COLO668 (cell line): ENCODE measurements at regions not wholly inside any gene's neighbourhood (a gene's known extent, or its start where the extent isn't known, plus 50 kb on each side); places are given as distances from the start of the nearest gene placed in this dataset.
"Not testable (repeated sequence)": the region's sequence is repeated elsewhere in the genome, so short reads cannot be mapped to it uniquely, and the experiment has no call there.

Source experiments
- DNase-seq: peaks from one replicate; lab custom pipeline; 2025; ENCODE audit not compliant: unreplicated experiment; lab: John Stamatoyannopoulos, UW

DNA sequence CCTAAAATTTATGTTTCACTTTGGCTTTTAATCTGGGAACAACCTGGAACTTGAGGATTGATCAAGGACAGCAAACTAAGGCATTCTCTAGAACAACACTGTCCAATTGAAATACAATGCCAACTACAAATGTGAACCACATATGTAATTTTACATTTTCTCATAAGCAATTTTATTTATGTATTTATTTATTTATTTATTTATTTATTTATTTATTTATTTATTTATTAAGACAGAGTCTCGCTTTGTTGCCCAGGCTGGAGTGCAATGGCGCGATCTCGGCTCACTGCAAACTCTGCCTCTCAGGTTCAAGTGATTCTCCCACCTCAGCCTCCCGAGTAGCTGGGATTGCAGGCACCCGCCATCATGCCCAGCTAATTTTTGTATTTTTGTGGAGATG, 448.7 kb downstream of the BUD13 start:
- DNase-seq: not testable (repeated sequence)

DNA sequence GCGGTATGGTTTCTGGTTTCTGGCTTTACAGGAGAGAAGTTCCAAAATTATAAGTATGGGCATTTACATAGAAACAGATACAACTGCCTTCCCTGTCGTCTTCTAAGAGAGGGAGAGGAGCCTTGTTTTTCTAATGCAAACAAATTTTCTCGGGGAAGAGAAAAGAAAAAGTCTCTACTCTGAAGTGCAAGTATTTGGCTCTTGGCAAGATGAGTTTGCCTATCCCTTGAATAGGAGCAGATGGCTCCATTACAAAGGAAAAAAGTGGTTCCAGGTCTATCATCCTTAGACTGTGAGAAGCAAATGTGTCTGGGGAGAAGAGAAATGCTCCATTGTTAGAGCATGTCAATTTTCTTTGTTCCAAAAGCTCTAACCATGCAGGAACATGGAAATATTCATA, 455.6 kb downstream of the BUD13 start:
- no peak for DNase-seq

DNA sequence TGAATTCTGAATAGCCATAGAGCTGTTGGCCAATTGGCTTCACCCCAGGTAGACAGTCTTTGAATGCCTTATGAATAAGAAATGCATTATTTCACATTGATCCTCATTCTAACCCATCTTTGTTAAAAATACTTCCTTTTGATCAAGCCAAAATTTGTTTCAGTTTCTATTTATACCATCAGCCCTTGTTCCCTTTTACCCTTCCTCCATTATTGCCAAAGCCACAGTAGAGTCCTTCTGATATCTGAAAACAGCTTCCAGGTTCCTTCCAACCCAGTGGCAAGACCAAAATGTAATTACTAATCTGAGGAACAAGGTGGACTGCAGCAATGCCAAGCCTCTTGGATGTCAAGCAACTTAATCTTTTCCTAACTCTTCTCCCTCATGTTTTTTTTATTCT, 458.8 kb downstream of the BUD13 start:
- DNase-seq: no peak

DNA sequence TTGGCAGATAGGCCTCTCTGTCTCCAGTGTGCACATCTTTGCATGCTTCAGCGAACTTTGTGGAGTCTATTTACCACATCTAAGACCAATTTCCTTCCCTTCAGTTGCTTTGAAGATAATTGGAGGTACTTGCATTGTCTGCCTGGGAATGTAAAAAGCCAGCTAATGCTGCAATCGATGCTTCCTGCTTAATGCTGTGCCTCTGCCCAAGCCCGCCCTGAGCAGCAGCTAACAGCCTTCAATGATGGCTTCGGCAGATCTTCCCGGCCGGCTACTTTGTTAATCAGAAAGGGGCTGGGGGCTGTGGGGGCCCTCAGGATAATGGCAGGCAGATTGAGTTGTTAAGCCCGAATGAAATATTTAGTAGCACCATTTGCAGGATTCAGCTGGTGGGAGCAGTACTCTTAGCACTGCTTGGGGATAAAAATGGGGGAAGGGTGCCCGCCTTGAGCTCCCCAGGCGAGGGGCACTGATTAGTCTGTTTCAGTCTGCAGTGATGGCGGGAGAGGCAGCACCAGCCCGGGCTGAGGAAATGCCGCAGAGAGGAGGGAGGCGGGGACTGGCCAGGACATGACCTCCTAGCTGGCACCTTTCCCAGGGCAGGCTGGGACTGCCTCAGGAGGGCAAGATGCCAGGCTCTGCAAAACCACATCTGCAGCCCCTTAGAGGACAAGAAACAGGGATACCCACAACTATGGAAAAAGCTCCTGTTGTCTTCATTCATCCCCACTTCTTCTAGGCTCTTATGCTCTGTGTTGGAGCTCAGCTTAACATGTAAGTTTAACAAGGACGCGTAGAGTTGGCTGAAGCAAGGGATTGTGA, 460.0 kb downstream of the BUD13 start:
- DNase-seq: no peak

DNA sequence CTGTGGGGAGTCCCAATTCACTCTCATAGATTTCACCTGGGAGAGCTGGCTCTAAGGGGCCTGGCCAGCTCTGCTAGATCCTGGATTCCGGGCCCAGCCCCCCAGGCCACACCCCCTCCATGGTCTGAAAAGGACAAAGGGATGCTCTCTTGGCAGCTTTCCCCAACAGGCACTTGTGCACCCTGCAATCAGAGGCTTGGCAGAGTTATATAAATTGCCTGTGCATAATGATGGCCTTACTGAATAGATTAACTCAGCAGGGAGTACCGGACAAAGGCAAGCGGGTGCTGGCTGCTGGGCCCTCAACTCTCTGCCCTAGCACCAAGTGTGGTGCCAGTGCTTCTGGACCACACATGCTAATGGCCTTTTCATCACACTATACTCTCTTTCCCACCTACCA, 461.6 kb downstream of the BUD13 start:
- DNase-seq: peak; percentile 30

DNA sequence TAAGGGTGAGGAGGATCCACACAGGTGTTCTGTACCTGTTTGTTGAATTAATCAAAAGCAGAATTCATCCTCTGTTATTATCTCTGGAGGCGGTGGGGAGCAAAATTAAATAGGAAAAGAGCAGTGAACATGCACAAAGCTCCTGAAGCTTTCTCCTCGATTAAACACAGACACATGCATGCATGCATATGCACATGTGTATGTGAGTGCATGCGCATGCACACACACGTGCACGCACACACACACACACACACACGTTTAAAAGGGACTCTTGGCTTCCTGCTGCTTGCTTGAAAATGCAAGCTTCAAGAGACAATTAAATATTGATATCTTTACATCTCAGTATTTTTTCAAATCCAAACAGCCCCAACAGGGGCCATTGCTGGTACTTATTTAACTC, 462.1 kb downstream of the BUD13 start:
- no peak for DNase-seq

DNA sequence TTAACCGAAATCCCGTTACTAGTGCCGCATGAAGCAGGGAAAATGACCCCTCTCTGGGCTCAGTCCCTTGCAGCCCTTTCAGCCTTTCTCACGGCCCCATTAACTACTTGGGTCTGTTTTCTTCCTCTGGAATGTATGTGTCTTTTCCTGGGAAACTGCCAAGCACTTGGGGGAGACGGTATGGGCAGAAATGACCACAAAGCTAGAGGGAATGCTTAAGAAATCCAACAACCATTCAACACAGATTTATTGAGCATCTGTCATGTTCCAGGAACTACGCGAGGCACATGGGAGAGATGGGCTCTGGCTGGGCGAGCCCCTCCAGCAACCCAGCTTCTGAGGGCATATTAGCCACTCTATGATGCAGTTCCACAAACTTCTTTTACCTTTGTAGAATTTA, 462.6 kb downstream of the BUD13 start:
- DNase-seq: no peak

DNA sequence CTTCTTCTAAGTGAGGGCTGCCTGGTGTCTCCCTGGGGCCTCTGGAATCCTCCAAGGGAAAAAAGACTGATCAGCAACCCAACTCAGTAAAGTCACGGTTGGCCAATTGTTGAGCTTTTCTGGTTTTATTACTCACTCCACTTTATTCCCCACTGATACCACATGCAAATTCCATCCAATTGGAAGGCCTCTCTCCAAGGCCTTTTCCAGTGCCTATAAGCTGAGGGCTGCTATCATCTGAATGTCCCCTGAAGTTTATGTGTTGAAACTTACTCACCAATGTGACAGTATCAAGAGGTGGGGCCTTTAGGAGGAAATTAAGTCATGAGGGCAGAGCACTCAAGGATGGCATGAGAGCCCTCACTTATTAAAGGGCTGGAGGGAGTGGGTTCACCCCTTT, 463.3 kb downstream of the BUD13 start:
- DNase-seq: no peak

DNA sequence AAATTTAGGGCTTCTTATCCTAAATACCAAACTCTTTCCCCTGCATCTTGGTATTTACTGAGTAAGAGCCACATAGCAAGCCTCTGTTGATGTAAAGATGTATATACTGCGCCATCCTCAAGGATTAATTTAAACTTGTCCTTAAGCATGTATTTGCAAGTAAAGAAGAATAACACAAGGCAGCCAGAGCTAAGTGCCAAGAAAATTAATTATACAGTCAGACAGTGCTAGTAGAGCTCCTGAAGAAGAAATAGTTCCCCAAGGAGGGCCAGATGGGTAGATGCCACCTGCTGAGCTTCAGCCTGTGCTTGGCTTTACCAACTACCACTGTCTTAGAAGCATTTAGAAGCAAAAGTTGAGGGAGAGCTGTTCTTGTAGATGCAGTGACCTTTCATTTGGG, 470.0 kb downstream of the BUD13 start:
- DNase-seq: no peak

DNA sequence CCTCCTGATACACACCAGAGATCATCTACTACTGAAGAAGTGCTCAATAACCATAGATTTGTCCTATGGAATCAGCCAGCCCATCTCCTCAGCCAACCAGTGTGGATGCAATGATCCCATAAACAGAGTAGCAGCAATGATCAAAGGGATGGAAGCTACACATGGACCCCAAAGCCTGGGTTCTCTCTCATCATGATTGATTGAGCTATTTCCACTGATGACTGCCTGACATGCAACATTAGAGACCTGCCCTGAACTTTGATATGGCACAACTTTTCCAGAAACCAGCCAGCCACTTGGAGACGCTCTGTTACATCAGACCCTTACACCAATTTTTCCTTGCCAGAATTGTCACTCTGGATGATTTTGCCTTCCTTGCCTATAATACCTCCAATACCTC, 471.6 kb downstream of the BUD13 start:
- no peak for DNase-seq

DNA sequence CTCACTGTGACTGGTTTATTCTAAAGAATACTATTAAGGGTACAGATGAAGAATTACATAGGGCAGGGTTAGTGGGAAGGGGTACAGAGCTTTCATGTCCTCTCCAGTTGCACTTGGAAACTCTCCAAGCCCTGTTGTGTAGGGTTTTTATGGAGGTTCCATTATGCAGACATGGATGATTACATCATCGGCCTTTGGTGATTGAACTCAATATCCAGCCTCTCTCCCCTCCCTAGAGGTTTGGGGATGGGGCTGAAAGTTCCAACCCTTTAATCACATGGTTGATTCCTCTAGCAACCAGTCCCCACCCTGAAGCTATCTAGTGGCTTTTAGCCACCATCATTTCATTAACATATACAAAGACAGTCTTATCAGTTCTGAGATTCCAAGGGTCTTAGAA, 472.6 kb downstream of the BUD13 start:
- DNase-seq: no peak

DNA sequence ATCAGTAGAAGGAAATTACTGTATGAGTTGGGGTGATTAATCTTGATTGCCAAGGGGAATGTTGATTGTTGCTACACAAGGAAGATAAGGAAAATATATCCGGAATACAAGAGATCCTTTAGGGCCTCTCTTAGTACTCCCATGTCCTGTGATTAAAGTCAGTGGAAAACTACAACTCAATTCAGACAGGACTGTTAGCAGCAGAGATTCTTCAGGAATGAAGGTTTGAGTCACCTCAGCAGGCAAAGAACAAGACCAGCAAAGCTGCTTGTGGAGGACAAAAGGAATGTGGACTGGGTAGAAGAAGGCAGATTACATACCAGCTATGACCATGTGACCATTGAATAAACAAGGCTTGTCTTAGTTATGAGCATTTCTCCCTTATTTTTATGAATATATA, 478.2 kb downstream of the BUD13 start:
- DNase-seq: no peak

DNA sequence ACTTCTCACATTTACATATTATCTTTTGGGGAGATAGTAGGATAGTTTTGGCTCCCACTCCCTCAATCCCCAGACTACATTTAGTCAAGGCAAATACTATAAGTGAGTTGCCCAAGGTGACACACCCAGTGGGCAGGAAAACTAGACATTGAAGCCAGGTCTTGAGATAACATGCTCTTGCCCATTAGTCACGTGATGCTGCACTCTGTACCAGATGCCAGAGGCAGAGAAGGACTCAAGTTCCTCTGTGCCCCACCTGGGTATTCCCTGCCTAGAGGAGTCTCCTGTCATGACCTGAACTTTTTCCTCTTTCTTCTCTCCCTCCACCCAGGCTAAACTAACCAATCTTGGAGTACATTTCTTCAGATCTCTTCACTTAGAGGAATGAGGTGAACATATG, 484.9 kb downstream of the BUD13 start:
- no peak for DNase-seq

DNA sequence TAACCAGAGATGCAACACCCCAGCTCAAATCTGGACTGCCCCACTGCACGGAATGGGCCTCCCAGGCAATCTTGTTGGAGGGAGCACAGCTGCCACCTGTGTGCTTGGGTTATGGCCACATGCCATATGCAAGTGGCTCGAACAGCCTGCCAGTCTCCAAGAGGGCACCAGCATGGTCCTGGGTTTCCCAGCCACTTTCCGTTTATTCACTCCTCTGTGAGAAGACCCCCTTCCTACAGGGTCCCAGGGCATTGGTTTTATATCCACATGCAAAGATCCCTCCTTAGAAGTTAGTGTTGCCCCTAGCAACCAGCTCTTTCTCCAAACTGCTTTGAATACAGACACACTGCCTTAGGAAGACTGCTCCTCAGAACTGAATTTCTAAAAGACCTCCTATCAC, 487.8 kb downstream of the BUD13 start:
- no peak for DNase-seq

DNA sequence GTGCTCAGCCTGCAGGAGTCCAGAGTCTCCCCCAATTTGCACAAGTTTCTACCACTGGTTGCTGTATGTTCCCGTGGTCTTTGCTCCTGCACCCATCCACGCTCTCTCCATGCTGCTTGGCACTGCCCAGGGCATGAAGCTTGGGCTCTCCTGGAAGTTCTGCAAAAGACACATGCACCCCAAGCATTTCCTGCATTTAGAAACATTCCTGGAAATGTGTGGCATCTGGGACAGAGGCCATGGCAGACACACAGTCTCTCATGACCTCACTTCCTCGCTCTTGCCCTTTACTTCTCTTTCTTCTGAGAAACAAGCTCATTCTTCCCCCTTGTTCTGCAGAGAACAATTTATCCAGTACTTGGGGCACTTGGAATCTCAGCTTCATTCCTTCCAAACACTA, 489.5 kb downstream of the BUD13 start:
- no peak for DNase-seq

DNA sequence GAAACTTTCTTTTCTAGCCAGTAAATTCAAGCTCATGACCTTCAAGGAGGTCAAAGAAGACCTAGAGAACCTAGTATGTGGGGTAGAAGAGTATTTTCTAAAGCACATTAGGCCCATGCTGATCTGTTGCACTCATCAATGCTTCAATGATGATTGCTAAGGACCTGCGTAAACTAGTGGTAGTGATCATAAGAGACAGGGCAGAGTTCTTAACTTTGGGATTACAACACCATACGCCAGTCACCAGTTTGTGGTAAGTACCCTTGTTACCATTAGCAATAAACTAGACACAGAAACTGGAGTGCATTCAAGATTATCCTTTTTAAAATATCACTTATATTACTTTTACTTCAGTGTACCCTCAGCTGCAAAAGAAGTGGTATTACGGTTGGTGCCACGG, 490.3 kb downstream of the BUD13 start:
- no peak for DNase-seq

DNA sequence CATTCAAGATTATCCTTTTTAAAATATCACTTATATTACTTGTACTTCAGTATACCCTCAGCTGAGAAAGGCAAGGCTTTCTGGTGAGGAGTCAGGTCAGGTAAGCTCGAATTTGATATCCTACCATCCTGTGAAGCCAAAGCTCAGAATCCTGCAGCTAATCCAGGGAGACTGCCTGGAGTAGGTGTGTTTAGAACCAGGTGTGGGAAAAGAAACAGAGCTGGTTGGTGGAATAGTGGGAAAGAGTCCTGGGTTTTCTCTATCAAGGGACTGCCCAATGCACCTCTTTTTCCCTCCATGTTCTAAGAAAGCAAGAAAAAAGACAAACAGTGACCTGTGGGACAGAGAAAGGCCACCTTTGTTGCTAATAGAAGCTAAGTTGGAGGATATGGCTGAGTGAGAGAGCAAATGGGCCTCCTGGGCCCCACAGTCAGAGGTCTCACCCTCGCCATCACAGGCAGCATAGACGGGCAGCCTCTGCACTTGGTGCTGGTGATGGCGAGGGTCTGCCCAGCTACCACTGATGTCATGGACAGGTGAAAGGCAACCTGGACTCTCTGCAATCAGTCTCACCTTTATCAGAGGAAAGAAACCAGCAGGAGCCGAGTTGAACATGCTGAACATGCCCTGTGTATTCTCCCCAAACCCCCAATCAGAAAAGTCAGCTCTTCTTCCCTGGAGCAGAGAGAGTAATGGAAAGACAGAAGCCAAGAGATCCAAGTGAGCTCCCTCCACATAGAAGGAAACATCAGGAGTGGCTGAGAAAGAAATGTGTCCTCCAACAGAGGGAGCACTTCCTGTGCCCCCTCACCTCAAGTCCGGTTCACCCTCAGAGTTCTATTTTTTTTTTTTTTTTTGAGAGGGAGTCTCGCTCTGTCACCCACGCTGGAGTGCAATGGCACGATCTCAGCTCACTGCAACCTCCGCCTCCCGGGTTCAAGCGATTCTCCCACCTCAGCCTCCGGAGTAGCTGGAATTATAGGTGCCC, 491.3 kb downstream of the BUD13 start:
- no peak for DNase-seq

DNA sequence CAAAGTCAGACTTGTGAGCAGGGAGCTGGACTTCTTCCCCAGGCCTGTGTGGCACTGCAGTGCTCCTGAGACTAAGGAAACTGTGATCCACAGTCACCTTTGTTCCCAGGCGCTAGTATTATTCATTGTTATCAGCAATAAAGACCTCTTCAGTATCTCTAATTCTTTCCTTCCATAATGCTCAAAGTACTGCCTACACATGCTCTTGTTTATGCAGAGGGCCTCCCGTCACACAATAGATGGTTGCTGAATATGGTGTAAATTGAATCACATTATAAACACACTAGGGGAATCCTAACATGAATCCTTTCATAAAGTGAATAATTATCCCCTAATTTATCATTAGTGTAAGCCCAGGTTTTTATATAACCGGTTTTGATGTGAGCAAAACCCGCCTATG, 493.3 kb downstream of the BUD13 start:
- DNase-seq: no peak

DNA sequence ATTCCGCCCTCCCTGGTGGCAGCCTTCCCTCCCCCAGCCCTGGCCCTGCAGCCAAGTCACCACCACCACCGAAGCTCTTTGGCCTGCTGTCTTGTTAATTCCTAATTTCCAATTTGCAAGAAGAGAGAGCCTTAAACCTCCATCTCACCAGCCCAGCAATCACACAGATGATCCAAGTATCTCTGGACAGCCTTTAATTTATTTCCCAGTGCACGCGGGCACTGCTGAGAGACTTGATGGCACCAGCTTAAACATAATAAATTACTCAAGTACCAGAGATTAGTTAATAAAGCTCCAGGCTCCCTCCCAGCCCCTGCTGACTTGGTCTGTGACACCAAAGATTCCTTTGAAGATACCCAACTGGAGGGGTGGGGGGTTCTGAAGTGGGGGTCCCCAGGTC, 494.7 kb downstream of the BUD13 start:
- no peak for DNase-seq

DNA sequence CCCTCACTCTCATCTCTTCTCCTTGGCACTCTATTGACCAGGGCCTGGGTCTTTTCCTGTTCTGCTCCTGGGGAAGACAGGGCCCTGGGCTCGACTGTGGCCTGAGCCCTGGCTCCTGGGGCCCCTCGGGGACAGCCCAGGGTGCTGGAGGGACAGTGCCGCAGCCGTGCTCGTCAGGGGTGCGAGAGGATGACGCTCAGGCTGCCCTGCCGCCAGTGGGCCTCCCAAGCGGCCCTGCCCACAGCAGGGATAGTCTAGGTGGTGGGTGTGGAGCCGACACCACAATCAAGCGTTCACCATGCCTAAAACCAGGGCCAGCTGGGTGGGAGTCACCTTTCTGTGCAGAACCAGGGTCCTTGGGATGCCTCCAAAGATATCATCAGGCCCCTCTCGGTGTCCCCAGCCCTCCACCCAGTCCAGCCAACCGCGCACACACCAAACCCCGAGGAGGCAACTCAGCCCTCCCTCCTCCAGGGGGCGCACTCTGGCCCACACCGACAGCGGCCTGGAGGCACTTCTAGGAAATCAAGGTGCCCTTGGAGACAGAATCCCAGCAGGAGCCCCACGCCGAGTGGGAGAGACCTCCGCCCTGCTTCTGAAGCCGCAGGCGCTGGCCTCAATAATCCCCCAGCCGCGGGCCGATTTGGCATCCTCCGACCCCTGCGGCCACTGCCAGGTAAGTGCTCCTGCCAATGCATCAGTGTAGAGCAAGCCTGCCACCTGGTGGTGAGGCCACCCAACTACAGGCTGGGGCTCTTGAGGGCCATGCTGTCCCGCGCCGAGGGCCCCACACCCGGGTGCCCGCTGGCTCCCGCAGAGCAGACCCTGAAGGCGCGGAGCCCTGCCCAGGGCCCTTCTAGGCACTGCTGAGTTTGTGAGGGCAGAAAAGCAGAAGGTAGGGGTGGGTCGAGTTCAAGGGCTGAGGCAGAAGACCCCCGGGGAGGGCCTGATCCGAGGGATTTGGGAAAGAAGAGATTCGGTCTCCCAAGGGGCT, 496.4 kb downstream of the BUD13 start:
- DNase-seq: peak; percentile 79

DNA sequence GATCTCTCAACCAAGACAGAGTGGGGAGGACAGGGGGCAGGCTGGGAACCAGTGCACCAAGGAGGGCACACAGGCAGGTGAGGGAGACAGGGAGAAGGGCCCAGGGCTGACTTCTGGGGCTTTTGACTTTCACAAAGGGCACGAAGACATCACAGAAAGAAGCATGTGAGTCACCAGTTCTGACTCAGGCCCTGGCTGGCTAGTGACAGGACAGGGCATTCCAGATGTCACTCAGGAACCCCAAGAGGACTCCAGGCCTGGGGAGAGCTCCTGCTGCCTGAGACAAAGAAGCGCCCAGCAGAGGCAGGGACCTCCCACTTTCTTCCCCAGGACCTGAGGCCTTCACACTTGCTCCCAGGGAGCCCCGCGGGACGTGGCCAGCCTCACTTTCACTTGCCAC, 497.2 kb downstream of the BUD13 start:
- DNase-seq: no peak
